ENCODE measurements at regions not wholly inside any gene's neighbourhood (a gene's known extent, or its start where the extent isn't known, plus 50 kb on each side); places are given as distances from the start of the nearest gene placed in this dataset.

DNA sequence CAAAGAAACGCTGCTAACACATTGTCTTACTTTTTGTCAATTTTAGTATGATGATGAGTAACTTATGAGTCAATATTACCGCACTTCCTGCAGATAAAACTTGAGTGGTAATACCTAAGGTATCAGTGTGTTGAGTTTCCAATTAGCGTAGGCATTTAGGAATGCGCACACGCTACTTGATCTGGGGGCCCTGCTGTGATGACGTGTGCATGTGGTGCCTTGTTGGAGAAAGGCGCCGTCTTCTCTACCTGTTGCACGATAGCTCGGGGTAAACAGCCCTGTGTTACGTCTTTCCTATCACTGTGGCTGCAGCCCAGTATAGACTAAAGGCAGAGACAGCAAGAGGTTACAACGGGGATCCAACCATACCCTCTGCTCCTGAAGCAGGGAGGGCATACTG lies 476.8 kb upstream of the ADARB2 start:
- Histone ChIP-seq H3K36me3 (no peaks in the 10 kb centered on the region), H3K27me3 (peaks cover 0 to 19% of the 10 kb centered on the region in 2 donors), H3K4me3 (no peak overlapping the region), H3K4me1 (no peaks in the 10 kb centered on the region), H3K9me3 (no peaks in the 10 kb centered on the region), H3K27ac (no peak overlapping the region)
- intact Hi-C loops (cut with DNase I) = no loop called here
- no peak for DNase-seq
- no peak for ATAC-seq
- no peak for TF ChIP-seq CTCF (IDR thresholded peaks at IDR 0.05)

GRCh38 chr10:2212244-2212834 lies 475.0 kb upstream of the ADARB2 start:
- H3K27ac ChIP-seq = no peak overlapping the region
- peaks cover 0 to 19% of the 10 kb centered on the region in 2 donors for H3K27me3 ChIP-seq
- TF ChIP-seq CTCF (IDR thresholded peaks at IDR 0.05) = no peak
- no peaks in the 10 kb centered on the region for H3K9me3 ChIP-seq
- ATAC-seq = no peak
- DNase-seq = no peak
- no peaks in the 10 kb centered on the region for H3K36me3 ChIP-seq
- no peaks in the 10 kb centered on the region for H3K4me1 ChIP-seq
- H3K4me3 ChIP-seq = no peak overlapping the region
- intact Hi-C loops (cut with DNase I) = no loop called here

DNA sequence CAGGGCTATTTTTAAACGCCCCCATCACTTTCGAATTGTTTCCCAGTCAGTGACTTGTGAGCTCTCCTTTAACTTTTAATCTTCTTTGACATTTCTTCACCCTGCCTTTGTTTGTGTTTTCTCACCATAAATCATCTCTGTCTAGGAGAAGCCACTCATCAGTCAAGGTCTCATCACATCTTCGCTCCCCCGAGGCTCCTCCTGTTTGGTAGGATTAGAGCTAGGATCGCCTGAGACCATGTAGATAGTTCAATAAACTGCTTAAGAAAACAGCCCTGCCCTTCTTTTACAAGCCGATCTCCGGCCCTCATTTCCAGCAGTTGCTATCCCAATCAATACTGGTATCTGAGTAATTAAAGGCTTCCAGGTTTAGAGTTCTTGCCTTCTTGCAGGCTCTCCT lies 472.8 kb upstream of the ADARB2 start:
- peaks cover 0 to 14% of the 10 kb centered on the region in 2 donors for H3K27me3 ChIP-seq
- no peaks in the 10 kb centered on the region for H3K4me1 ChIP-seq
- H3K36me3 ChIP-seq = no peaks in the 10 kb centered on the region
- TF ChIP-seq CTCF (IDR thresholded peaks at IDR 0.05) = no peak
- intact Hi-C loops (cut with DNase I) = no loop called here
- H3K4me3 ChIP-seq = no peak overlapping the region
- H3K9me3 ChIP-seq = no peaks in the 10 kb centered on the region
- DNase-seq (no peak), ATAC-seq (no peak)
- H3K27ac ChIP-seq = no peak overlapping the region

DNA sequence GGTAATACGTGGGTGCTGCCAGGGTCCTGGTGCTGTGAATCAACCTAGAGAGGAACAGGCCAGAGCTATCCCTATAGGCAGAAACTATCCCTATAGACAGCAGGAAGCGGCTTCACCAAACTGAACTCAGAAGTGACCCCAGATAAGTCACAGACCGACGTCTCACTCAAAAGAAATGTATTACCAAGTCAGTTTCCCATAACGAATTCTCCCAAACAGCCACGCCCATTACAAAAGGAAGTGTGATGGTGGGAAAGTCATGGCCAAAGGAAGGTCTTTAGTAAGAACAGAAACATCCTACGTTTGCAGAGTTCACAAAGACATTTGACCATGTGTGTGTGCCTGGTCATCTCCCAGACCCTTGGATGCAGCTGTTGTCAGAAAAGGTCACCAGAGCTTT lies 470.8 kb upstream of the ADARB2 start:
- no peaks in the 10 kb centered on the region for H3K36me3 ChIP-seq
- intact Hi-C loops (cut with DNase I) = no loop called here
- H3K27ac ChIP-seq = no peak overlapping the region
- peaks cover 0 to 5% of the 10 kb centered on the region in 2 donors for H3K27me3 ChIP-seq
- no peak for ATAC-seq
- no peaks in the 10 kb centered on the region for H3K9me3 ChIP-seq
- H3K4me3 ChIP-seq = no peak overlapping the region
- TF ChIP-seq CTCF (IDR thresholded peaks at IDR 0.05) = no peak
- no peaks in the 10 kb centered on the region for H3K4me1 ChIP-seq
- DNase-seq = no peak

DNA sequence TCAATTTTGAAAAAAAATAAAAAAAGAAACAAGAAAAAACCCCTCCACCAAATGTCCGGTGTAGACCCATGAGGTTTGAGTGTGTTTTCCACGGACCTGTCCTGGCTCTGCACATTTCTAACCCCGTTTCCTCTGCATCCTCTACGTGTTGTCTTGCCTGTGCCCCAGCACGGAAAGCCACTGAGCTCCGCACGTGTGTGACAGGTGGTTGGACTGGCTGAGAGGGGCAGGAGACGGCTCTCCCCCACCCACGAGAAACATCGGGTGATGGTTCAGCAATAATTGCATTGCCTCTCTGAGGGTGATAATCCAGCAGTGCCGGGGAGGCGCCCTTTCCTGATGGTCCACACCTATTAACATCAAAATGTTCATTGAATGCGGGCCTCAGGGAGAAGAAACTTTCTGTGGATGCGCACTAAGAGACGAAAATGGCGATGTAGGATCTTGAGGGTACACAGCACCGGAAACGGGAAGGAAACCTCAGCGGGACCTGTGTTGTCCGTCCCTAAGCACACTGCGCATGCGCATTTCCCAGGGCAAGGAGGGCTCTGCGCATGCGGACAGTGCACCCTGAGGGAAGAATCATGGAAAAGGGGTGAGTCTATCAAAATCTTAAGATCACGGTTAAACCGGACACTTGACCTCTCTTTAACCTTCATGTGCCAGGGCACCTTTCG lies 470.1 kb upstream of the ADARB2 start:
- Histone ChIP-seq H3K27ac (no peak overlapping the region), H3K9me3 (no peaks in the 10 kb centered on the region), H3K4me3 (no peak overlapping the region), H3K27me3 (peaks cover 0 to 5% of the 10 kb centered on the region in 2 donors), H3K4me1 (no peaks in the 10 kb centered on the region), H3K36me3 (no peaks in the 10 kb centered on the region)
- intact Hi-C loops (cut with DNase I) = no loop called here
- TF ChIP-seq CTCF (IDR thresholded peaks at IDR 0.05) = no peak
- DNase-seq = no peak
- no peak for ATAC-seq
